DOHH2 (cell line): ENCODE measurements at regions not wholly inside any gene's neighbourhood (a gene's known extent, or its start where the extent isn't known, plus 50 kb on each side); places are given as distances from the start of the nearest gene placed in this dataset.

Source experiments
- EZH2phosphoT487 ChIP-seq: fragments of 200-600 bp; sonication (generic); IDR thresholded peaks from 2 replicates; pipeline ENCODE4 v1.6.1; 2017; ENCODE audit warnings: borderline replicate concordance, mild to moderate bottlenecking, antibody characterized with exemption, low read length, moderate library complexity, mixed read lengths
- TF ChIP-seq, protein P1 (sequence below): fragments of 200-600 bp; sonication (generic); IDR thresholded peaks from one replicate; pipeline ENCODE4 v1.5.1; 2014; ENCODE audit warnings: antibody characterized with exemption, mild to moderate bottlenecking, low read depth, low read length; ENCODE audit not compliant: poor library complexity, severe bottlenecking

DNA sequence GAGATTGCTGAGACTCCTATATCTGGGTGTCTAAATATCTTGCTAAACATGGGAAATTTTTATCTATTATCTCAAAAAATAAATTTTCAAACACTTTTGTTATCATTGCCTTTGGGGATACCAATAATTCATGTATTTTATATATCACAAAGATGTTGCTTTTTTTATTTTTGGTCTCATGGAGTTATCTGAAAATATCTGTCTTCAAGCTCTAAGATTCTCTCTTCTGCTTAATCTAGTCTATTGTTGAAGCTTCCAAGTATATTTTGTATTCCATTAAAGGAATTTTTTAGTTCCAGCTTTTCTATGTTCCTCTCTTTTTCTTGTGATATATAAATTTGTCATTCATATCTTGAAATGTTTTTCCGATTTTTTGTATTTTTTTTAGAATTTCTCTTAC, 812.0 kb downstream of the DACH1 start:
- TF ChIP-seq, protein P1, sequence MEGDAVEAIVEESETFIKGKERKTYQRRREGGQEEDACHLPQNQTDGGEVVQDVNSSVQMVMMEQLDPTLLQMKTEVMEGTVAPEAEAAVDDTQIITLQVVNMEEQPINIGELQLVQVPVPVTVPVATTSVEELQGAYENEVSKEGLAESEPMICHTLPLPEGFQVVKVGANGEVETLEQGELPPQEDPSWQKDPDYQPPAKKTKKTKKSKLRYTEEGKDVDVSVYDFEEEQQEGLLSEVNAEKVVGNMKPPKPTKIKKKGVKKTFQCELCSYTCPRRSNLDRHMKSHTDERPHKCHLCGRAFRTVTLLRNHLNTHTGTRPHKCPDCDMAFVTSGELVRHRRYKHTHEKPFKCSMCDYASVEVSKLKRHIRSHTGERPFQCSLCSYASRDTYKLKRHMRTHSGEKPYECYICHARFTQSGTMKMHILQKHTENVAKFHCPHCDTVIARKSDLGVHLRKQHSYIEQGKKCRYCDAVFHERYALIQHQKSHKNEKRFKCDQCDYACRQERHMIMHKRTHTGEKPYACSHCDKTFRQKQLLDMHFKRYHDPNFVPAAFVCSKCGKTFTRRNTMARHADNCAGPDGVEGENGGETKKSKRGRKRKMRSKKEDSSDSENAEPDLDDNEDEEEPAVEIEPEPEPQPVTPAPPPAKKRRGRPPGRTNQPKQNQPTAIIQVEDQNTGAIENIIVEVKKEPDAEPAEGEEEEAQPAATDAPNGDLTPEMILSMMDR = no peak
- no peak for TF ChIP-seq EZH2phosphoT487
